ENCODE measurements at regions not wholly inside any gene's neighbourhood (a gene's known extent, or its start where the extent isn't known, plus 50 kb on each side); places are given as distances from the start of the nearest gene placed in this dataset.

GRCh38 chr6:108734271-108734922 lies 113.8 kb upstream of the ARMC2 start:
- no peak for DNase-seq

- no peak for DNase-seq
Measured at GRCh38 chr6:108735310-108736001, 112.8 kb upstream of the ARMC2 start.

GRCh38 chr6:108736002-108736361 lies 112.2 kb upstream of the ARMC2 start:
- no peak for DNase-seq

- DNase-seq, result no peak
Measured at GRCh38 chr6:108736832-108737231, 111.4 kb upstream of the ARMC2 start.

GRCh38 chr6:108737594-108738546 lies 110.4 kb upstream of the ARMC2 start:
- DNase-seq, result no peak

GRCh38 chr6:108738684-108739416 lies 109.4 kb upstream of the ARMC2 start:
- no peak for DNase-seq

DNA sequence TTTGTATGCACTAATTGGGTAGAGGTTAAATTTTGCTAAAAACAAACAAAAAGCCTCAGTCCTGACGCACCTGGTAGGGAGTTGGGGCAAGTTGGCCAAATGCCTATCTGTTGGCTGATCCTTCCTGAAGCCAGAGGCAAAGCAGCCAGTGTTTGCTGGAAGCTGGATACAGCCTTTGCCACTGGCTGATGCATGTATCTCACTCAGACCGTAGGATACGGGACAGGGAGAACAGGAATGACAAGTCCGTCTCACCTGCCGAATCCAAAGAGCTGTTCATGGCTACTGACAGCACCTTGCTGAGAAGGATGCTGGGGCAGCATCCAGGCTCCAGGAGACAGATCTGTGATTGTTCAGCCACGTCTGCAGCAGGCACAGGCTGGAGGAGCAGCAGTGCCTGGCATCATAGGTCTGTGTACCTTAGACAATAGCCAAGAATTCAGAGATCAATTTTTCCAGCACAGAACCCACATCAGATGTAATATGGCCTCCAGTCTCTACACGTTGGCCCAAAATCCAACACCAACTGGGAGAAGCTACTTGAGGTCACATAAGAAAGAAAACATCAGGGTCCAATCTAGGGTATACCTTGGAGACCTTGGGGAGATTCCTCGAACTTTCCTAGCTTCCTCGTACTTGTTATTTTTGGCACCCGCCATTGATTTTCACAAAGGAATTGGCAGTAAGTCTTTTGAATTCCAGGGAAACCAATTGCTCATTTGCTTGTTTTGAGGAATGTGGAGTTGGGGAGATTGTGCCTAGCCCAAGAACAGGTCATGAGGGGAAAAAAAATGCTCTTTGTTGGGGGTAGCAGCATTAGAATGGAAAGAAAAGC lies 108.5 kb upstream of the ARMC2 start:
- no peak for DNase-seq

DNA sequence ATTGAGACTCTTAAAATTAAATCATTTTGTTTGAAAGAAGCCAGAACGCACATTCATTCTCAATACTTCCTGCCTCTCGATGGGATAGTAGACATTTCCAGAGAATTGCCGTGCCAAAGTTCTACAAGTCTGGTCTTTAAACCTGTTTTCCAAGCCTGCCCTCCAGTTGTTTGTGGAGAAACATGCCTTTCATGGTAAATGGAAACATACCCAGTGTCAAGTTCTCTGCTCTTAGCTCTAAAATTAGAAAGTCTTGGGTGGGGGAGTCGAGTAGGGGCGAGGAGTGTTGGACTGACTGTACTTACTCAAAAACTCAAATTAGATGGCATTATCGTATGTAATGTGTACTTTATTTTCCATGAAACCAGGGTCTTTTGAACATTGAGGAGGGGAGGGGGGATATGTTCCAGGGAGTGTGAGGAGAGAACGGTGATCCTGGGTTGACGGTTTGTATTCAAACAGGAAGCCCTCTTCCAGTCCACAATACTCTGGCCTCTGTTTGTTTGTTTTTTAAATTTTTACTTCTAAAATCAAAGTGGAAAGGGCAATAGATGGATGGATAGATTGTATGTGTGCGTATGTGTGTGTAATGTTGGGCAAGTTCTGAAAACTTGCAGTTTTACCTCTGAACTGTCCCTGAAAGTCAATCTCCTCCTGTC lies 106.8 kb upstream of the ARMC2 start:
- no peak for DNase-seq

- DNase-seq, result no peak
Measured at GRCh38 chr6:108742041-108742440, 106.2 kb upstream of the ARMC2 start.

DNA sequence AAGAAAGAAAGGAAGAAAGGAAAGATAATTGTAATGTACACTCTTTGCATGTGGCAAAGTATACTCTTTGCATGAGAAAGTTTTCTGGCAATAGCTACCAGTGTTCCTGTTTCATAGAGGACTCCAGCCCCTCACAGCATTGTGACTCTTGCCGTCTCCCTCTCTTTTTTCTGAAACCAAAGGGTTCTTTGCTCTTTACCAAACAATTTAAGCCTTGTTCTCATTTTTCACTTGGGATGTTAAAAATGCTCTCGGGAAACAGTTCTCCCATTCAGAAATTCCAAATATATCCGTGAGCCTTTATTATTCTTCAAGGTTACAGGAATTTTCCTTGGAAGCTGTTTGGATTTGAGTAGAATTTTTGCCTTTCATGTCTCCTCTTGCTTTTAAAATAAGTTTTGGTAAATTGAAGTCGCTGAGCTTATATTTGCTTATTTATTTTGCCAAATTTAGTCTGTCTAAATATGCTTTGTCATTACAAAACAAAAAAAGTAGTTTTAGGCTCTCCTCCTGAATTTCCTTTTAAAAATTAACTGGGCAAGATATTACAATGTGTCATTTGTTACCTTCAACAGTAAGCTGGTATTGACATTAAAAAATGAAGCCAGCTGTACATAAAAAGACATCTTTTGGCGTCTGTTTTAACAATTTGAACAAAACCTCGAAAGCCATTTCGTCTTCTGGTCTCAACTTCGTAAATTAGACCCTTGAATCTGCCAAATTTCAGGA lies 103.8 kb upstream of the ARMC2 start:
- no peak for DNase-seq

- no peak for DNase-seq
Measured at GRCh38 chr6:108744996-108745395, 103.2 kb upstream of the ARMC2 start.

GRCh38 chr6:108745664-108746336 lies 102.4 kb upstream of the ARMC2 start:
- no peak for DNase-seq

- DNase-seq, result no peak
Measured at GRCh38 chr6:108746366-108746765, 101.9 kb upstream of the ARMC2 start.

- DNase-seq, result no peak
Measured at GRCh38 chr6:108746836-108747575, 101.2 kb upstream of the ARMC2 start.

GRCh38 chr6:108748055-108748454 lies 100.2 kb upstream of the ARMC2 start:
- DNase-seq, result no peak

DNA sequence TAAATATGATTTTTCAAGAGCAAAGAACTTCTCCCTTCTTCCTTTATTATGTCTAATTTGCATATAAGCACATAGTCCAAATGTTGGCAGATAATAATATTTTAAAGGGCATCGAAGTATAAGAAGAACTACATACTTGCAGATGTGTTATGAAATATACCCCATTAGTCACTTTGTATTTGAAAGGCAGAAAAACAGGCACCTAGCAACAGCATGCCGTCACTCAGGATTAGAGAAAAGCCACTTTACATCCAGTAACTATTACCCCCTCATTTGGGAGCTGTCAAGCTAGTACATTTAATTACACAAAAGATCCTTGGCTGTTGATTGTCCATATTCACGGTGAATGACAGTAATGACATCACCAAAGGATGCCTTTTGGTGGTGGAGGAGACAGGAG lies 99.3 kb upstream of the ARMC2 start:
- no peak for DNase-seq

GRCh38 chr6:108750801-108751200 lies 97.4 kb upstream of the ARMC2 start:
- DNase-seq, result no peak

DNA sequence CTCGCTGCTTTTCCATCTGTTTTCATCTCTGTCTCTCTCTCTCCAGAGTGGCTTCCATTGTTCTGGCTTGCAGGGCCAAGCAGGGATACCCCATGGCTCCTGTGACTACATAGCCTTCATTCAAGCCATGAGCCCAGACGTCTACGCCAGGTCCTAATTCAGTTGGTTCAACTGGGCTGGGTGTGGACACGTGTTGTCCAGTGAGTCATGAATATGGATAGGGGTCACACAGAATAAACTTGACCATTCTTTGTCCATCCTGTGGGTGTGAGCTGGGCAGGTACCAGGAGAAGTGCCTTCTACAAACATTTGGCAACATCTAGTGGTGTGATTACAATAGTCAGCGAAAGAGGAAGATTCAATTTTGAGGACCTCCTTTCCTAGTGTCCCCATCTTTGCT lies 96.9 kb upstream of the ARMC2 start:
- DNase-seq, result no peak
